Endothelial cell of umbilical vein (primary cell): ENCODE measurements at regions not wholly inside any gene's neighbourhood (a gene's known extent, or its start where the extent isn't known, plus 50 kb on each side); places are given as distances from the start of the nearest gene placed in this dataset.

Experiments
- CTCF ChIP-seq, 2 donors: IDR thresholded peaks; 1 replicate in 1 of 2; 2 replicates in 1 of 2; pipeline ENCODE4 v1.5.1; 2011; ENCODE audit warnings: low read length in 2 of 2, mild to moderate bottlenecking in 2 of 2, moderate library complexity in 2 of 2, control low read depth in 1 of 2, inconsistent platforms in 1 of 2, low read depth in 1 of 2; ENCODE audit not compliant: insufficient read depth in 1 of 2; ENCODE audit errors: extremely low read depth in 1 of 2
- EZH2 ChIP-seq: IDR thresholded peaks from 2 replicates; pipeline ENCODE4 v1.6.1; 2012; ENCODE audit warnings: borderline replicate concordance, low read depth, mild to moderate bottlenecking, moderate library complexity, low read length, inconsistent platforms; ENCODE audit not compliant: severe bottlenecking
- FOS ChIP-seq: IDR thresholded peaks from 2 replicates; pipeline ENCODE4 v1.6.1; 2011; ENCODE audit warnings: mild to moderate bottlenecking, low read length, moderate library complexity, borderline replicate concordance; ENCODE audit not compliant: insufficient read depth
- GATA2 ChIP-seq: IDR thresholded peaks from 2 replicates; pipeline ENCODE4 v1.7.0; 2011; ENCODE audit warnings: low read depth, mild to moderate bottlenecking, moderate library complexity, mixed read lengths, low read length; ENCODE audit not compliant: insufficient read length, insufficient read depth
- POLR2A ChIP-seq: IDR thresholded peaks from 2 replicates; pipeline ENCODE4 v1.6.1; 2012; ENCODE audit warnings: low read depth, mild to moderate bottlenecking, control low read depth, low read length
- POLR2AphosphoS5 ChIP-seq: IDR thresholded peaks from 2 replicates; pipeline ENCODE4 v1.6.1; 2012; ENCODE audit warnings: low read depth, mild to moderate bottlenecking, control low read depth, low read length, moderate library complexity; ENCODE audit not compliant: insufficient read depth
- TF ChIP-seq, protein P1 (sequence below): IDR thresholded peaks from 2 replicates; pipeline ENCODE4 v1.6.1; 2011; ENCODE audit not compliant: insufficient read depth, insufficient read length

DNA sequence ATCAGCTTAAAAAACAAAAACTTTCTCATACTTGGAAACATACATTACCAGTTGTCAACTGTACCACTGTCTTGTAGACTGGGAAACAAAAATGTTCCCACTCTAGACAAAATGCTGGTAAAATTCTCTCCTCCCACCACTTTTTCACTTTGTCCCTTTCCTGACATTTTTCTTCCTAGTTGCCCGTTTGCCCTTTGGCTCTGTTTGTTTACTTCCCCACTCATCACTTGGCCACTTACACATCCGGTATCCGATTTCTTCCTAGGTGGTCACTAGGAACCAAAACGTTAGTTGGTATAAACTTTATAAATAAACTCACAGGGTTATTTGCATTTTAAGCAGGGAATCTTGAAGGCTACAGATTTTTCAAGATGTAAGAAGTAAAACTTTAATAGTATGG is 84.9 kb downstream of the METTL4 start:
- TF ChIP-seq, protein P1, sequence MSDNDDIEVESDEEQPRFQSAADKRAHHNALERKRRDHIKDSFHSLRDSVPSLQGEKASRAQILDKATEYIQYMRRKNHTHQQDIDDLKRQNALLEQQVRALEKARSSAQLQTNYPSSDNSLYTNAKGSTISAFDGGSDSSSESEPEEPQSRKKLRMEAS: no peak
- TF ChIP-seq CTCF (IDR thresholded peaks at IDR 0.05; ENCODE audit: extremely low read depth in 1 of 2, insufficient read depth in 1 of 2, low read depth in 1 of 2, low read length in 2 of 2): no peak
- TF ChIP-seq POLR2A: no peak
- no peak for TF ChIP-seq POLR2AphosphoS5
- no peak for TF ChIP-seq EZH2
- no peak for TF ChIP-seq FOS
- no peak for TF ChIP-seq GATA2
